GM08714 (cell line): ENCODE measurements at regions not wholly inside any gene's neighbourhood (a gene's known extent, or its start where the extent isn't known, plus 50 kb on each side); places are given as distances from the start of the nearest gene placed in this dataset.

Experiments
- H3K4me3 ChIP-seq: fragments of 200-500 bp; sonication (Bioruptor generic); 2 replicates; pipeline ENCODE4 v1.5.1; 2014; ENCODE audit warnings: mild to moderate bottlenecking, low read length, inconsistent platforms
- ZNF274 ChIP-seq: IDR thresholded peaks from 2 replicates; pipeline ENCODE4 v1.6.1; 2012; ENCODE audit warnings: mild to moderate bottlenecking, low read depth, low read length

DNA sequence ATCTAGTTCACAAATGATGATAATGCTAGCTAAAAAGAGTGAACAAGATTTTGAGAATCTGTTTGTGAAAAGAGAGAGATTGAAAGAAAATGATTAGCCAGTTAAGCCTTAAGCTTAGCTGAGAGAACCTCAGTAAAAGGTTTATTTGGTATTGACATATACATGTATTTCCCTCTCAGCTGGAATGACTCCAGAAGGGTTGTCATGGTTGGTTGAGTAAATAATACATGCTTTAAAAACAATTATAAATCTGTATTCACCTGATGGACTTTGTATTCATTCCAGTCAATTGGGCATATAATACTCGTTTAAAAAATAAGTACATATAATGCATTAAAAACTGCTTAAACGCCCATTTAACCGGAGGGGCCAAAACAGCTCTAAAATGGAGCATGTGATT lies 181.4 kb downstream of the GRB14 start:
- no peak overlapping the region for H3K4me3 ChIP-seq
- TF ChIP-seq ZNF274, result no peak

GRCh38 chr2:164439235-164439634 lies 182.0 kb downstream of the GRB14 start:
- TF ChIP-seq ZNF274, result no peak
- no peak overlapping the region for H3K4me3 ChIP-seq

DNA sequence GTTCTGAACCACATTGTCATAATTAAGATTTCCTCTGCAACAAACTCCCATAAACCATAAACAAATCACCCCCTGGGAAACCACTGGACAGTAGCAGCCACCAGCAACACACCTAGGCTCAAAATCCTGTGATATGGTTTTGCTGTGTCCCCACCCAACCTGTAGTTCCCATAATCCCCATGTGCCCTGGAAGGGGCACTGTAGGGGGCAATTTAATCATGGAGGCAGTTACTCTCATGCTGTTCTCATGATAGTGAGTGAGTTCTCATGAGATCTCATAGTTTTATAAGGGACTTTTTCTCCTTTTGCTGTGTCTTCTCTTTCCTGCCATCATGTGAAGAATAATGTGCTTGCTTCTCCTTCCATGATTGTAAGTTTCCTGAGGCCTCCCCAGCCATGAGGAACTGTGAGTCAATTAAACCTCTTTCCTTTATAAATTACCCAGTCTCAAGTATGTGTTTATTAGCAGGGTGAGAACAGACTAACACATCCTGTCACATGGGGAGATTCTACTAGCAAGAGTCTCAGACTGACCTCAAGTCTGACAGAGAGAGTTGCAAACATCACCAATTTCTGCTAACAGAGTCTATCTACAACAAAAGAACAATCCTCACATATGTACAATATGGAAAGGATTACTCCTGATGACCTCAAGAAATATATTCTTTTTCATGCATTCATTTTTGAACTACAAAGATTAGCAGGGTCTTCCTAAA lies 182.6 kb downstream of the GRB14 start:
- TF ChIP-seq ZNF274, result no peak
- no peak overlapping the region for H3K4me3 ChIP-seq

DNA sequence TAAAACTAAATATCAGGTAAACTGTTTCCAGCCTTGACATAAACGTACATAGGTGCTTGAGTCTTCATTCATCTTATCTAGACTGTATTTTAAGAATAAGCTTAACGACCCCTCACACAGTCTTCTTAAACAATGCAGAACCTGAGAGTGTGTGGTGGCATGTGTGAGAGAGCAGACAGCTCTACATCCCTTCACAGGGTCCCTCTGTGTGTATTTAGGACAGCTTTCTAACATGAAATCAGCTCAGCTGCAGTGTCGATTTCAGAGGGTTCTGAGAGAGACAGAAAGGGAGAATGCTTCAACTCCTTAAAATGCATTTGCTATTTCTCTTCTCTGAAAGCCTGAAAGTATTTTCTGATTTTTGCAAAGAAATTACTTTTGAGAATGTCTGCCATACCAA lies 185.2 kb downstream of the GRB14 start:
- H3K4me3 ChIP-seq, result no peak overlapping the region
- no peak for TF ChIP-seq ZNF274

DNA sequence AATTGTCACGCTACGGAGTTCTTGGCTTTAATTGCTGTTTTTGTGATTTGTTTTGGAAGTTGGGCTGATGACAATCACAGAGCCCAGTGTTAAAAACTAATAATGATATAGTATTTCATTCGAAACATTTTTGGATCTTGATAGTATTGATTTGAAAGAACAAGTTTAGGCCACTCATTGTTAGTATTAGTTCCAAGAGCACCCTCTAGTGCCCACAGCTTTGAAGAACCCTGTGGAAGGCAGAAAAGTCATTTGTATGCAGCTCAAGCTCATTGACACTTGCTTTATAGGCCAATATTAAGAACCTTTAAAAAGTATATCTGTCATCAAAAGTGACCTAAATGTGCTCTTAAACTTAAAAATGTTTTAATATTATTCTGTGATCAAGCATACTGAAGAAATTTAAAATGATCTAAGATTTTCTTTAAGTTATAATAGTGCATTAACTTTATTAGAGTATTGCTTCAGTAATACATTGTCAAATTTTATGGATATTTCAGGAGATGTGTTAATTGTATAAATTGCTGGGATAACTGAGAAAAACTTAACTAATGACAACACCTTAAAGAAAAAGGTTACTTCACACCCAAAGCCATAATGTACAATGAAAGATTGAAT lies 191.0 kb downstream of the GRB14 start:
- H3K4me3 ChIP-seq, result no peak overlapping the region
- TF ChIP-seq ZNF274, result no peak

DNA sequence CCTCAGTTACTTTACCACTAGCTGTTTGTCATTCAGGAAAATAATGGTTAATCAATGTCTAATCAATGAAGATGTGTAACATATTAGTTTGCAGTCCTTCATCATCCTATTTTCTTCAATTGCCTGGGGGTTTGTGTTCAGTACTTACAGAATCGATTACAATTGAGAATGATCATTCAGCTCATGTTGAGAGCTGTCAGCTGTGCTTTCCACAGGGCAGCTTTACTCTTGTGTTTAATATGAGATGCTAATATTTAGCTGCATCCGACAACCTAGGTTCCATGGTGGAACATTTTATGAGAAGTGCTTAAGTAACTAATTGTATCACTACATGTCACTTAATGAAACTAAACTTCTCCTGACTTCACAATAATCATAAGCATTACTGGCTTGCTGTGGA lies 191.9 kb downstream of the GRB14 start:
- no peak overlapping the region for H3K4me3 ChIP-seq
- no peak for TF ChIP-seq ZNF274

- no peak overlapping the region for H3K4me3 ChIP-seq
- TF ChIP-seq ZNF274, result no peak
Observed at GRCh38 chr2:164427111-164427510, 194.2 kb downstream of the GRB14 start.

GRCh38 chr2:164420787-164421186 lies 200.5 kb downstream of the GRB14 start:
- H3K4me3 ChIP-seq, result no peak overlapping the region
- TF ChIP-seq ZNF274, result no peak

DNA sequence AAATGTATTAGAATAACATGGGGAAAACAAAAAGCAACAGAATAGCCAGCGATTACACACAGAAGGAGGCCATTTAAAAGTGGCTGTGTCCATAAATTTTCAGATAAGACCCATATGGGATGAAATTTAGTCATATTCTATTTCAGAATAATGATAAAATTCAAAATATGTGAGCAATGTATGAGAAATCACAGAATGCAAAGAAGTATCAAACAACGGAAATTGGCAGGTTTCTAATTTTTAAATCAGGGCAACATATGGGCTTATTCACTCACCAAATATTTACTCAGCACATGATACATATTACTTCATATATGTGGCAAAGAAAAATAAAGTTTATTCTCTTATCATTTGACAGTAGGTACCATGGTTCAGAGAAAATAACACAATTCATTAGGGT lies 208.5 kb downstream of the GRB14 start:
- no peak overlapping the region for H3K4me3 ChIP-seq
- no peak for TF ChIP-seq ZNF274

DNA sequence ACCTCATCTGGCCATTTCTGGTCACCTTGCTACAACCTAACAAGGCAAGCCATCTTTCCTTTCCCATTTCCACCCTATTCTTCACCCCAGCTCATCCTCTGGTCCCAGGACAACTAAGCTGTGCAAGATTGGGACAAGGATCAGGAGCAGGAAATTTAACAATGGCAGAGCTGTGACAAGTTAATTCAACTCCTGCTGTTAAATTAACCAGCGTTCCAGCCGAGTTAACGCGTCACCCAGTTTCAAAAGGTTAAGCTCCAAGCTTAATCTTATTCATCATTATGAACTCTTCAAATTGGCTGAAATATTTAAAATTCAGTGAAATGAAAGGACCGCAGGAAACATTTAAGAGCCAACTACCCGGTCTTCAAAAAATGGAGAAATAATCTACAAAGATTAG lies 231.9 kb downstream of the GRB14 start:
- H3K4me3 ChIP-seq, result no peak overlapping the region
- no peak for TF ChIP-seq ZNF274

DNA sequence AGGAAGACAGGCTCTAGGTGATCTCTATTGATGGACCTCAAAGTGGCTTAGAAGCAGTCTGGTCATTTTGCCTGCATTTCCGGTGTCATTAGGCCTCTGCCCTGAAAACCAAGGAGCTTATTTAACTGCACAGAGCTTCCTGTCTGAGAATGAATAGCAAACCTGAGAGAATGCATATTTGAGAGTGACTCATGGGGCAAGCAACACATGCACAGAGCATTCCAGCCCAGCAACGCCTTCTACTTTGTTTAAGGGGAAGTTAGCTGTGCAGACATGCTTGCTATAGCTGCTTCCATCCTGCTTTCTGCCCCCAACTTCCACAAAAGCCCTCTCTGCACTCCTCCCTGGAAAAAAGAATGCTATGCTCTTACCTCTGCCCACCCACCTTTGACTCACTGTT lies 232.8 kb downstream of the GRB14 start:
- no peak for TF ChIP-seq ZNF274
- no peak overlapping the region for H3K4me3 ChIP-seq

GRCh38 chr2:164386231-164386630 lies 235.1 kb downstream of the GRB14 start:
- no peak overlapping the region for H3K4me3 ChIP-seq
- no peak for TF ChIP-seq ZNF274

- TF ChIP-seq ZNF274, result no peak
- no peak overlapping the region for H3K4me3 ChIP-seq
Observed at GRCh38 chr2:164384434-164384833, 236.8 kb downstream of the GRB14 start.

DNA sequence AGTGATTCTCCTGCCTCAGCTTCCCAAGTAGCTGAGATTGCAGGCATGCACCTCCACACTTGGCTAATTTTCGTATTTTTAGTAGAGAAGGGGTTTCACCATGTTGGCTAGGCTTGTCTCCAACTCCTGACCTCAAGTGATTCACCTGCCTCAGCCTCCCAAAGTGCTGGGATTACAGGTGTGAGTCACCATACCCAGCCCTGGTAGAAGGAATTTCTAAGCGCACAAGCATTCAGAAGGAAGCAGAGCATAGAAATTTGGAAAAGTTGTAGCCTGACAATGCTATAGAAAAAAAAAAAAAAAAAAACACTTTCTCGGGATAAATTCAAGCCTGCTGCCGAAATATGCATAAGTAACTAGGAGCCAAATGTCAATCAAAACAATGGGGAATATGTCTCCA lies 249.4 kb downstream of the GRB14 start:
- no peak overlapping the region for H3K4me3 ChIP-seq
- TF ChIP-seq ZNF274, result no peak

- H3K4me3 ChIP-seq, result no peak overlapping the region
- TF ChIP-seq ZNF274, result no peak
Observed at GRCh38 chr2:164369366-164369765, 251.9 kb downstream of the GRB14 start.

GRCh38 chr2:164368896-164369295 lies 252.4 kb downstream of the GRB14 start:
- no peak for TF ChIP-seq ZNF274
- no peak overlapping the region for H3K4me3 ChIP-seq

DNA sequence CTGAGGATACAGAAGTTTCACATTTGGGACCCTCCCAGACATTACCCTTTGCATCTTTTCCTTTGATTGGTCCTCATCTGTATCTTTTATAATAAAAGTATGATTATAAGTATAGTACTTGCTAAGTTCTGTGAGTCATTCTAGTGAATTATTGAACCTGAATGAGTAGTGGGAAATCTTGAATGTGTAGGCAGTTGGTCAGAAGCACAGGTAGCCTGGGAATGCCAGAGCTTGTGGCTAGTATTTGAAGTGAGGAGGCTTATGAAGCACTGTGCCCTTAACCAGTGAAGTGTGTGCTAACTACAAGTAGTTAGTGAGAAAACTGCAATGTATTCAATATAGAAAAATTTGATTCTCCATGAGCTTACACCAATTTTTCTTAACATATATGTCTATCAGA lies 257.6 kb downstream of the GRB14 start:
- no peak for TF ChIP-seq ZNF274

More for the DNA sequence above, 257.6 kb downstream of the GRB14 start:
- H3K4me3 ChIP-seq, result no peak overlapping the region
